Duodenal mucosa (tissue), 2 donors: ENCODE measurements at regions not wholly inside any gene's neighbourhood (a gene's known extent, or its start where the extent isn't known, plus 50 kb on each side); places are given as distances from the start of the nearest gene placed in this dataset.

Experiments used
- H3K27ac ChIP-seq: one replicate; pipeline ENCODE4 v1.7.0; 2013; ENCODE audit warnings: low read depth, low read length
- H3K27me3 ChIP-seq, 2 donors: one replicate each; pipeline ENCODE4 v1.7.0; 2013; ENCODE audit warnings: low read length in 2 of 2, control low read depth in 1 of 2; ENCODE audit not compliant: insufficient read depth in 2 of 2, control insufficient read depth in 1 of 2
- H3K36me3 ChIP-seq, 2 donors: one replicate each; pipeline ENCODE4 v1.7.0; 2013; ENCODE audit warnings: low read length in 2 of 2, control low read depth in 1 of 2; ENCODE audit not compliant: insufficient read depth in 2 of 2, control insufficient read depth in 1 of 2
- H3K4me1 ChIP-seq, 2 donors: one replicate each; pipeline ENCODE4 v1.7.0; 2013; ENCODE audit warnings: low read length in 2 of 2, control low read depth in 1 of 2; ENCODE audit not compliant: insufficient read depth in 2 of 2, control insufficient read depth in 1 of 2
- H3K4me3 ChIP-seq, 2 donors: one replicate each; pipeline ENCODE4 v1.7.0; 2013; ENCODE audit warnings: low read length in 2 of 2, low read depth in 1 of 2
- H3K9ac ChIP-seq, 2 donors: one replicate each; pipeline ENCODE4 v1.7.0; 2013; ENCODE audit warnings: low read length in 2 of 2, low read depth in 1 of 2
- H3K9me3 ChIP-seq, 2 donors: one replicate each; pipeline ENCODE4 v1.7.0; 2013; ENCODE audit warnings: low read length in 2 of 2, control low read depth in 1 of 2; ENCODE audit not compliant: control insufficient read depth in 1 of 2

- Histone ChIP-seq H3K4me1 (peaks cover 18 to 21% of the 10 kb centered on the region in 2 donors), H3K9ac (no peak overlapping the region), H3K27me3 (peaks cover 0 to 7% of the 10 kb centered on the region in 2 donors), H3K9me3 (no peaks in the 10 kb centered on the region), H3K4me3 (no peak overlapping the region), H3K27ac (no peak overlapping the region), H3K36me3 (no peaks in the 10 kb centered on the region)
Observed at GRCh38 chr2:10232096-10232815, 70.4 kb upstream of the HPCAL1 start.

- peaks cover 0 to 7% of the 10 kb centered on the region in 2 donors for H3K27me3 ChIP-seq
- no peak overlapping the region for H3K9ac ChIP-seq
- no peaks in the 10 kb centered on the region for H3K36me3 ChIP-seq
- no peak overlapping the region for H3K27ac ChIP-seq
- no peak overlapping the region for H3K4me3 ChIP-seq
- H3K9me3 ChIP-seq: no peaks in the 10 kb centered on the region
- peaks cover 10 to 13% of the 10 kb centered on the region in 2 donors for H3K4me1 ChIP-seq
Observed at GRCh38 chr2:10233131-10234012, 69.3 kb upstream of the HPCAL1 start.

GRCh38 chr2:10234013-10234306, 68.7 kb upstream of the HPCAL1 start:
- H3K9ac ChIP-seq: no peak overlapping the region
- no peaks in the 10 kb centered on the region for H3K9me3 ChIP-seq
- H3K36me3 ChIP-seq: no peaks in the 10 kb centered on the region
- no peak overlapping the region for H3K4me3 ChIP-seq
- H3K4me1 ChIP-seq: peaks cover 6 to 10% of the 10 kb centered on the region in 2 donors
- H3K27ac ChIP-seq: no peak overlapping the region
- peaks cover 0 to 7% of the 10 kb centered on the region in 2 donors for H3K27me3 ChIP-seq

GRCh38 chr2:10234409-10235094, 68.2 kb upstream of the HPCAL1 start:
- Histone ChIP-seq H3K4me1 (peaks cover 2 to 7% of the 10 kb centered on the region in 2 donors), H3K36me3 (no peaks in the 10 kb centered on the region), H3K9ac (no peak overlapping the region), H3K9me3 (no peaks in the 10 kb centered on the region), H3K4me3 (no peak overlapping the region), H3K27ac (no peak overlapping the region), H3K27me3 (peaks cover 0 to 7% of the 10 kb centered on the region in 2 donors)

- Histone ChIP-seq H3K27ac (no peak overlapping the region), H3K9me3 (no peaks in the 10 kb centered on the region), H3K4me3 (no peak overlapping the region), H3K27me3 (peaks cover 0 to 7% of the 10 kb centered on the region in 2 donors), H3K36me3 (no peaks in the 10 kb centered on the region), H3K4me1 (peaks cover 0 to 4% of the 10 kb centered on the region in 2 donors), H3K9ac (no peak overlapping the region)
Observed at GRCh38 chr2:10235099-10235908, 67.4 kb upstream of the HPCAL1 start.

GRCh38 chr2:10235909-10236550, 66.7 kb upstream of the HPCAL1 start:
- Histone ChIP-seq H3K27me3 (peaks cover 0 to 7% of the 10 kb centered on the region in 2 donors), H3K4me1 (peaks cover 0 to 4% of the 10 kb centered on the region in 2 donors), H3K9me3 (no peaks in the 10 kb centered on the region), H3K4me3 (no peak overlapping the region), H3K36me3 (no peaks in the 10 kb centered on the region), H3K27ac (no peak overlapping the region), H3K9ac (no peak overlapping the region)

- H3K36me3 ChIP-seq: no peaks in the 10 kb centered on the region
- peaks cover 0 to 4% of the 10 kb centered on the region in 2 donors for H3K4me1 ChIP-seq
- peaks cover 0 to 7% of the 10 kb centered on the region in 2 donors for H3K27me3 ChIP-seq
- H3K9ac ChIP-seq: no peak overlapping the region
- H3K27ac ChIP-seq: no peak overlapping the region
- H3K9me3 ChIP-seq: no peaks in the 10 kb centered on the region
- no peak overlapping the region for H3K4me3 ChIP-seq
Observed at GRCh38 chr2:10236571-10237391, 65.9 kb upstream of the HPCAL1 start.

- Histone ChIP-seq H3K27me3 (peaks cover 0 to 7% of the 10 kb centered on the region in 2 donors), H3K27ac (no peak overlapping the region), H3K4me1 (peaks cover 0 to 4% of the 10 kb centered on the region in 2 donors)
Observed at GRCh38 chr2:10237392-10238321, 65.0 kb upstream of the HPCAL1 start.

More at GRCh38 chr2:10237392-10238321, 65.0 kb upstream of the HPCAL1 start:
- no peak overlapping the region for H3K9ac ChIP-seq
- H3K36me3 ChIP-seq: no peaks in the 10 kb centered on the region
- no peaks in the 10 kb centered on the region for H3K9me3 ChIP-seq
- no peak overlapping the region for H3K4me3 ChIP-seq
